GM19035 (cell line): ENCODE measurements at regions not wholly inside any gene's neighbourhood (a gene's known extent, or its start where the extent isn't known, plus 50 kb on each side); places are given as distances from the start of the nearest gene placed in this dataset.

Experiments used
- ATAC-seq: cut with Tn5 transposase; IDR thresholded peaks from one replicate; pipeline ENCODE4 v1.9.1; 2021; ENCODE audit not compliant: unreplicated experiment

DNA sequence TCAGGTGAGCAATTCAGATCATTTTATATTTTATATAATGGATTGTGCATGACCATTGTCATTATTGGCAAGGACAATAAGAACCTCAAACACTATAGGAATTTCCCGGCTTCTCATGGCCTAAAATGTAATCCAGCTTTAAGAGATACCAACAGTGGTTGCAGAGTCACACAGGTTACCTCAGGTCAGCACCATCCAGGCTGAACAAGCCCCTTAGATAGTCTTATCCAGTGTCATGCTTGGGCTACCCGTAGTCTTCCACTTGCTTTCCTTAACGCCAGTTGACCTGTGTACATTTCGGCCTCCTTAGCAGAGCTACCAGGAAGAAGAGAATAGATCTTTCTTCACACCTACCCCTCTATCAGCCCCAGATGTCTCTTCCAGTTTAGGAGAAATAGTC, 293.3 kb upstream of the SYT4 start:
- ATAC-seq = no peak

GRCh38 chr18:43571078-43571689, 293.9 kb upstream of the SYT4 start:
- peak; percentile 40 for ATAC-seq

GRCh38 chr18:43572163-43572562, 294.9 kb upstream of the SYT4 start:
- peak; percentile 86 for ATAC-seq

DNA sequence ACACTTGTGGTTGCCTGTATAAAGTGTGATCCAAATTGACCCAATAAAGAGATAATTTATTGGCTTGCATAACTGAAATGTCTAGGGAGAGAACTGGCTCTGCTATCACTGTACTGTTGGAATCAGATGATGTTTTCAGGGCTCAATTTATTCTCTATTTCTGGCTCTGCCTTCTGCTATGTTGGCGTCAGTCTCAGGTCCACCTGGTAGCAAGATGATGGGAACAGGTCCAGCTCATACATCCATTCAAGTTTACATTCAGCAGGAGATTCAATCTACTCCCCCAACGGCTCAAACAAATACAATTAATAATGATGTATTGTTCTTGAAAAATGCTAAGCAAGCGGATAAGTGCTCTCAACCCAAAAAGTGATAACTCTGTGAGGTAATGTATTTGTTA, 297.7 kb upstream of the SYT4 start:
- no peak for ATAC-seq

GRCh38 chr18:43578211-43578610, 300.9 kb upstream of the SYT4 start:
- ATAC-seq = no peak

DNA sequence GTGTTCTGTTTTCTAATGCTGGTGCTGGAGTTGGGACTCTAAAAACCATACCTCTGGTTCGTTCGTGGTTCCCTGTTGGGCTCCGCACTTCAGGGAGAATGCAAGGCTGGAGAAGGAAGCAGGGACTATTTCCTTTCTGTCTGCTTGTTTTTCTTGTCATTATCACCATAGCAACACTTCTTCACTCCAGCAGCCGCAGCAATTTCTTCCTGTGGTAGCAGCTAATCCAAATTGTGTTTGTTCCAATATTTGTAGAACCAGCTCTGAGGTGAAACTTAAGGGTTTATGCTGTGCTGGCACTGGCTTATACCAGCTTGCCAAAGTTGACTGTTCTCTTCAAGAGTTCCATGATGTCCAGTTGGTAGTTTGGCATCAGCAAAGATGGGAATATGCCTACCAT, 301.4 kb upstream of the SYT4 start:
- no peak for ATAC-seq

GRCh38 chr18:43581936-43582519, 304.7 kb upstream of the SYT4 start:
- no peak for ATAC-seq

- peak; percentile 67 for ATAC-seq
Observed at GRCh38 chr18:43587538-43588153, 310.4 kb upstream of the SYT4 start.

GRCh38 chr18:43588838-43589237, 311.5 kb upstream of the SYT4 start:
- ATAC-seq = no peak

- no peak for ATAC-seq
Observed at GRCh38 chr18:43589611-43590151, 312.4 kb upstream of the SYT4 start.

GRCh38 chr18:43590182-43590903, 313.1 kb upstream of the SYT4 start:
- no peak for ATAC-seq

DNA sequence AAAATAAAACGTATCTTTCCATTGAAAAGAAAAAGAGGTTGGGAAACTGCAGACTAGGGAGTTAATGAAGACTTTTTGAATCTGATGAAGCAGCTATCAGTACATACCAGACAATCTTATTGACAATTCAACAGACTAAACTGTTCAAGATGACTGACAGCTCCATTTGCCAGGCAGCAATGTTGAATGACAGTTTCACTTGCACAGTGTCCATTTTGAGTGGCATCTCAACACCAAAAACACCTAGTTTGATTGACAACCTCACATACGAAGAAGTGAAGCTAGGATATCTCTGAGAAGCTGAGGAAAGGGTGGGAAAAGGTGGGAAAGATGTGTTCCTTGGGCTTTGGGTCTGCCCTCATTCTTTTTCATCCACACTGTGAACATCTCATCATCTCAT, 315.0 kb upstream of the SYT4 start:
- no peak for ATAC-seq

DNA sequence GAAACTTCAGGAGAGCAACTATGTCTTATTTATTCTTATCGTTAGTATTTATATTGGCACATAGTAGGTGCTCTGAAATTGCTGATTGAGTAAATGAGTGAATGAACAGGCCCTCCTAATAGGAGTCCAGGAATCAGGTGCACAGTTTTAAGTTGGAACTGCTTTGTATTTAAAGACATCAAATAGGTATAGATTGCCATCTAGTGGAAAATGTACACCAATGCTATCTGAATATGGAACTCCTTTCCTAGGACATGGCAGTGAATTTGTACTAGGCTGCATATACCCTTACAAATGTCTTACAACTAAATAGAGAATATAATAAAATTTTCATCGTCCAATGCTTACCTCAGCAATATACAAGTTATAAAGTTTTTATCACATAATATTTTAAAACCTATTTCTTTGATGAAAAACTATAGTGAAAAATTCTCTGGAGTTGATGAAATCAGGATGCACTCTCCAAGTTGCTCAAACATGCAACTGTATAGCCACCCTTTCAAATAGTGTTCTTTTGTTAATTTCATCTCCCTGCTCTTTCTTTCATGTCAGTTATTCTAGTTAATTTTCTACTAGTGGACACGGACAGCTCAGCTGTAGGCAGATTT, 318.9 kb upstream of the SYT4 start:
- peak; percentile 92 for ATAC-seq

- ATAC-seq = no peak
Observed at GRCh38 chr18:43601432-43601831, 324.1 kb upstream of the SYT4 start.

- ATAC-seq = no peak
Observed at GRCh38 chr18:43605224-43605623, 327.9 kb upstream of the SYT4 start.

DNA sequence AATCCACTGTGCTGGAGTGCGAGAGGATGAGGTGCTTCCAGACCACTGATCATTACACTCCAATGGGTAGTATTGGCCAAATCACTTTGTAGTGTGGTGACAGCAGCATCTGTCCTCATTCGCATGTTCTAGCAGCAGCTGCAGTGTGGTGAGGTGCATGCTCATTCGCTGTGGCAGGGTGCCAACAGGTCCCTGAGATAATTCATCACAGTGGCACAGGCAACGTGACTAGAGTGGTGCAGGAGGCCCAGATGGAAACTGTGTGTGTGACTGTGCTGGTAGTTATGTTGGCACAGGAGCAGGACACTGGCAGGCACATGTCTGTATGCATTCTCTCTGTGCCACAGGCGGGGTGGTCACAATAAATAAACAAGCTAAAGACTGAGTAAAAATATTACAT, 329.5 kb upstream of the SYT4 start:
- no peak for ATAC-seq

DNA sequence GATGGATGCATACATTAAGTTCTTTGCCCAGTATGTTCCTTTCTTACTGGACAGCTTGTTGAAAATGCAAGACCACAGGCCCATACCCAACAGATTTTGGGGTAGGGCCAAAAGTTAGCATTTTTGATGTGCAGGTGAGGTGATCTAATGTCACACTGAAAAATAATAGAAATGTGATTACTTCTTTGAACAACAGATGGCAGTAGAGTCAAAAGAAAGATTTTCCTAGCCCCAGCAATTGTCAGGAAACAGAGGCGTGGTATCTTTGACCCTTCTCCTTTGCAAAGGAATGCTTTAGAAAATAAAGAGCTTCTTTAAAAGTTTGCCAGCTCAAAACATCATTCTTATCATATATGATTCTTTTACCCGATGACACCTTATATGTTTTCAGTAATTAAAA, 343.6 kb upstream of the SYT4 start:
- peak; percentile 83 for ATAC-seq

- no peak for ATAC-seq
Observed at GRCh38 chr18:43622024-43622423, 344.7 kb upstream of the SYT4 start.

- ATAC-seq = no peak
Observed at GRCh38 chr18:43625582-43625981, 348.3 kb upstream of the SYT4 start.

GRCh38 chr18:43627848-43628530, 350.7 kb upstream of the SYT4 start:
- no peak for ATAC-seq

DNA sequence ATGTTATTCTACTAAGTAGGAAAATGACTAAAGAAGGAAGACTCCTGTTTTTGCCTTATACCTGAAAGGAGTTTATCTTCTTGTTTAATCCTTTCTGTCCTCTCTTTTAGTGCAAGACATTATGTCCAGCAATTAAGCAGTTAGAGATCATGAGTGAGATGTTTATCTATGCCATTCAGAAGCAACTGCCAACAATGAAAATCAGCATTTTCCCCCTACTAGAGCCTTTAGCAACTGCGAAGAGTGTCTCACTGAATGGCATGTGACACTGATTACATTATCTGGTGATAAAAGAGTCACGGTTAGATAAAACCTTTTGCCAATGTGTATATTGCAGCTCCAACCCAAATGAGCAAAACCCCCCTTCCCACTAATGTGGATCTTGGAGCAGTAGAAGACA, 357.7 kb upstream of the SYT4 start:
- ATAC-seq = no peak
